H1 (cell line): ENCODE measurements at regions not wholly inside any gene's neighbourhood (a gene's known extent, or its start where the extent isn't known, plus 50 kb on each side); places are given as distances from the start of the nearest gene placed in this dataset.

Experiments
- CTCF ChIA-PET: fragments of 300-600 bp; sonication (Branson Sonifier 250); formaldehyde crosslinking; loops from one replicate; lab custom pipeline; 2021; ENCODE audit not compliant: partially characterized antibody; lab: Charles Lee
- POLR2A ChIA-PET: fragments of 300-600 bp; sonication (Branson Sonifier 250); formaldehyde crosslinking; loops from one replicate; lab custom pipeline; 2021; ENCODE audit warnings: inconsistent platforms; ENCODE audit not compliant: partially characterized antibody; lab: Charles Lee
- DNase-seq, 2 experiments: peaks; one replicate each; pipeline versions ENCODE4 v3.0.0 to v3.0.0-alpha.2; 2010 to 2022; ENCODE audit warnings: low spot score in 2 of 2, low read depth in 1 of 2, mixed read lengths in 1 of 2
- FAIRE-seq: peaks from 2 replicates; lab custom pipeline; 2011; peaks lifted over from hg19 to GRCh38; lab: Jason Lieb, UNC
- H2AFZ ChIP-seq: 2 replicates; pipeline ENCODE4 v1.8.1; 2012; ENCODE audit warnings: low read length, inconsistent platforms
- H2AK5ac ChIP-seq: 2 replicates; pipeline ENCODE4 v1.6.1; 2013; ENCODE audit warnings: low read depth, low read length
- H2BK120ac ChIP-seq: replicated peaks from 2 replicates; pipeline ENCODE3; 2013; ENCODE audit warnings: low read depth, low read length, inconsistent platforms
- H2BK12ac ChIP-seq: 2 replicates; pipeline ENCODE4 v1.6.1; 2013; ENCODE audit warnings: low read depth, low read length
- H2BK15ac ChIP-seq: 2 replicates; pipeline ENCODE4 v1.6.1; 2013; ENCODE audit warnings: low read length
- H2BK20ac ChIP-seq: 2 replicates; pipeline ENCODE4 v1.6.1; 2013; ENCODE audit warnings: low read length
- H2BK5ac ChIP-seq: 2 replicates; pipeline ENCODE4 v1.6.1; 2013; ENCODE audit warnings: low read depth, low read length
- H3K14ac ChIP-seq: 2 replicates; pipeline ENCODE4 v1.6.1; 2013; ENCODE audit warnings: inconsistent platforms; ENCODE audit not compliant: insufficient read length
- H3K18ac ChIP-seq: 2 replicates; pipeline ENCODE4 v1.6.1; 2013; ENCODE audit warnings: low read length; ENCODE audit errors: extremely low read depth
- H3K23ac ChIP-seq: 2 replicates; pipeline ENCODE4 v1.6.1; 2013; ENCODE audit warnings: inconsistent platforms; ENCODE audit not compliant: insufficient read length
- H3K23me2 ChIP-seq: 2 replicates; pipeline ENCODE4 v1.6.1; 2013; ENCODE audit warnings: low read depth, low read length
- H3K27ac ChIP-seq: 2 replicates; pipeline ENCODE4 v1.6.1; 2011; ENCODE audit warnings: low read depth, low read length, inconsistent platforms
- H3K27me3 ChIP-seq, 4 experiments: replicated peaks in 1 of 4; 1 replicate in 1 of 4; 2 replicates in 3 of 4; pipeline versions ENCODE4 v1.6.1 to v1.8.1; 2011 to 2013; ENCODE audit warnings: low read length in 3 of 4, mild to moderate bottlenecking in 3 of 4, inconsistent platforms in 2 of 4, mixed read lengths in 2 of 4, moderate library complexity in 1 of 4; ENCODE audit not compliant: control insufficient read depth in 3 of 4, insufficient read depth in 3 of 4; ENCODE audit errors: extremely low read depth in 1 of 4
- H3K36me3 ChIP-seq, 4 experiments: 2 replicates each; pipeline versions ENCODE4 v1.6.1 to v1.8.1; 2011 to 2013; ENCODE audit warnings: mild to moderate bottlenecking in 4 of 4, low read length in 3 of 4, moderate library complexity in 2 of 4, control low read depth in 1 of 4, inconsistent platforms in 1 of 4; ENCODE audit not compliant: insufficient read depth in 4 of 4, control insufficient read depth in 2 of 4
- H3K4ac ChIP-seq: replicated peaks from 2 replicates; pipeline ENCODE3; 2013; ENCODE audit warnings: low read length, low read depth, mixed read lengths, inconsistent platforms; ENCODE audit not compliant: insufficient read length
- H3K4me1 ChIP-seq, 4 experiments: replicated peaks in 1 of 4; 1 replicate in 1 of 4; 2 replicates in 3 of 4; pipeline versions ENCODE4 v1.6.1 to v1.8.1; 2011 to 2013; ENCODE audit warnings: low read length in 3 of 4, inconsistent platforms in 2 of 4, mixed read lengths in 1 of 4; ENCODE audit not compliant: insufficient read depth in 4 of 4, control insufficient read depth in 3 of 4
- H3K4me2 ChIP-seq, 2 experiments: 2 replicates each; pipeline versions ENCODE4 v1.6.1 to v1.8.1; 2011 to 2013; ENCODE audit warnings: low read depth in 2 of 2, low read length in 2 of 2, control low read depth in 1 of 2, inconsistent platforms in 1 of 2, mild to moderate bottlenecking in 1 of 2; ENCODE audit not compliant: insufficient read depth in 1 of 2
- H3K4me3 ChIP-seq, 4 experiments: fragments of 200-600, 300-600 bp in 1 of 4; sonication (generic), shearing (Covaris generic), sonication (Bioruptor Twin) in 1 of 4; 2 replicates each; pipeline versions ENCODE4 v1.5.1 to v1.8.1; 2011 to 2016; ENCODE audit warnings: low read length in 4 of 4, low read depth in 3 of 4, control low read depth in 2 of 4, inconsistent platforms in 2 of 4, mild to moderate bottlenecking in 2 of 4, mixed read lengths in 1 of 4, moderate library complexity in 1 of 4; ENCODE audit not compliant: insufficient read depth in 2 of 4; ENCODE audit errors: extremely low read depth in 1 of 4
- H3K56ac ChIP-seq: replicated peaks from 2 replicates; pipeline ENCODE3; 2013; ENCODE audit warnings: low read depth, mild to moderate bottlenecking, mixed read lengths, low read length, inconsistent platforms; ENCODE audit not compliant: insufficient read length
- H3K79me1 ChIP-seq: 2 replicates; pipeline ENCODE4 v1.6.1; 2013; ENCODE audit warnings: low read depth, low read length, control low read depth
- H3K79me2 ChIP-seq, 2 experiments: 2 replicates each; pipeline versions ENCODE4 v1.6.1 to v1.8.1; 2012 to 2013; ENCODE audit warnings: low read length in 2 of 2, mild to moderate bottlenecking in 2 of 2, inconsistent platforms in 1 of 2; ENCODE audit not compliant: insufficient read depth in 2 of 2, control insufficient read depth in 1 of 2
- H3K9ac ChIP-seq, 4 experiments: replicated peaks in 1 of 4; 1 replicate in 1 of 4; 2 replicates in 3 of 4; pipeline versions ENCODE4 v1.6.1 to v1.8.1; 2011 to 2013; ENCODE audit warnings: low read depth in 3 of 4, low read length in 3 of 4, control low read depth in 2 of 4, mild to moderate bottlenecking in 2 of 4, moderate library complexity in 2 of 4, inconsistent platforms in 1 of 4; ENCODE audit errors: extremely low read depth in 1 of 4
- H3K9me3 ChIP-seq, 2 experiments: 2 replicates each; pipeline versions ENCODE4 v1.6.1 to v1.8.1; 2012 to 2013; ENCODE audit warnings: mild to moderate bottlenecking in 2 of 2, moderate library complexity in 2 of 2, control low read depth in 1 of 2, inconsistent platforms in 1 of 2, low read depth in 1 of 2, low read length in 1 of 2, mixed read lengths in 1 of 2; ENCODE audit not compliant: insufficient read depth in 2 of 2
- H4K20me1 ChIP-seq, 2 experiments: replicated peaks in 1 of 2; 2 replicates each; pipeline versions ENCODE3 to v1.8.1; 2011 to 2013; ENCODE audit warnings: inconsistent platforms in 2 of 2, low read length in 2 of 2, mild to moderate bottlenecking in 1 of 2; ENCODE audit not compliant: insufficient read depth in 2 of 2, control insufficient read depth in 1 of 2
- H4K5ac ChIP-seq: 2 replicates; pipeline ENCODE4 v1.6.1; 2013; ENCODE audit warnings: low read length, low read depth, mixed read lengths, inconsistent platforms; ENCODE audit not compliant: insufficient read length
- H4K8ac ChIP-seq: 2 replicates; pipeline ENCODE4 v1.8.0; 2013; ENCODE audit warnings: mild to moderate bottlenecking, moderate library complexity, low read length, inconsistent platforms; ENCODE audit not compliant: insufficient read depth; ENCODE audit errors: extremely low read depth
- H4K91ac ChIP-seq: replicated peaks from 2 replicates; pipeline ENCODE3; 2013; ENCODE audit warnings: low read length, mixed read lengths, inconsistent platforms; ENCODE audit not compliant: insufficient read length
- ASH2L ChIP-seq: fragments of 200-600, 300-600 bp; sonication (generic); IDR thresholded peaks from one replicate; pipeline ENCODE4 v1.7.1; 2017; ENCODE audit warnings: low read length
- BCL11A ChIP-seq, 2 experiments: IDR thresholded peaks; one replicate each; pipeline ENCODE4 v1.6.1; 2011; ENCODE audit warnings: low read depth in 2 of 2, low read length in 2 of 2, mild to moderate bottlenecking in 2 of 2
- CHD1 ChIP-seq: IDR thresholded peaks from 2 replicates; pipeline ENCODE4 v1.6.1; 2012; ENCODE audit warnings: low read depth, low read length, improper control_type of control experiment
- EGR1 ChIP-seq: IDR thresholded peaks from 2 replicates; pipeline ENCODE4 v1.6.1; 2011; ENCODE audit warnings: low read depth, low read length, borderline replicate concordance
- KDM1A ChIP-seq: fragments of 200-600, 300-600 bp; sonication (generic); IDR thresholded peaks from 2 replicates; pipeline ENCODE4 v1.7.1; 2016; ENCODE audit warnings: mild to moderate bottlenecking, low read length, borderline replicate concordance
- KDM5A ChIP-seq: fragments of 200-600 bp; IDR thresholded peaks from 2 replicates; pipeline ENCODE4 v1.7.1; 2012; ENCODE audit warnings: mild to moderate bottlenecking, low read length, inconsistent platforms, mixed read lengths
- RBBP5 ChIP-seq: IDR thresholded peaks from 2 replicates; pipeline ENCODE4 v1.7.1; 2012; ENCODE audit warnings: low read depth, mild to moderate bottlenecking, inconsistent platforms, low read length, moderate library complexity, borderline replicate concordance
- RNF2 ChIP-seq: fragments of 200-900, 300-1000 bp; sonication (generic); IDR thresholded peaks from 2 replicates; pipeline ENCODE4 v1.7.1; 2016; ENCODE audit warnings: borderline replicate concordance, low read depth, mild to moderate bottlenecking, antibody characterized with exemption, low read length; ENCODE audit not compliant: poor library complexity, severe bottlenecking; ENCODE audit errors: missing control alignments
- SIRT6 ChIP-seq: IDR thresholded peaks from one replicate; pipeline ENCODE4 v1.7.1; 2012; ENCODE audit warnings: low read length, inconsistent platforms
- SP4 ChIP-seq: IDR thresholded peaks from 2 replicates; pipeline ENCODE4 v1.6.1; 2012; ENCODE audit warnings: low read length, inconsistent platforms
- TCF12 ChIP-seq: IDR thresholded peaks from 2 replicates; pipeline ENCODE4 v1.6.1; 2011; ENCODE audit warnings: low read depth, mild to moderate bottlenecking, low read length
- ZNF274 ChIP-seq: IDR thresholded peaks from 2 replicates; pipeline ENCODE4 v1.7.0; 2012; ENCODE audit warnings: low read length, borderline replicate concordance; ENCODE audit errors: extremely low read depth
- WGBS, 2 experiments: shearing (Covaris generic) in 1 of 2; methylation state at CpG; one replicate each; pipeline versions ENCODE4 v1.1.6 to v1.1.7; 2013 to 2015; ENCODE audit warnings: low lambda C conversion rate in 2 of 2, mixed read lengths in 2 of 2, inconsistent platforms in 1 of 2, low coverage in 1 of 2, missing lambda C conversion rate in 1 of 2; ENCODE audit not compliant: insufficient replicate concordance in 2 of 2, insufficient coverage in 1 of 2, insufficient read length in 1 of 2; ENCODE audit errors: extremely low coverage in 1 of 2, missing lambda C conversion rate in 1 of 2; 5-methylcytosine and 5-hydroxymethylcytosine counted together
- TF ChIP-seq, protein P1 (sequence below): IDR thresholded peaks from 2 replicates; pipeline ENCODE4 v1.6.1; 2012; ENCODE audit warnings: inconsistent platforms

DNA sequence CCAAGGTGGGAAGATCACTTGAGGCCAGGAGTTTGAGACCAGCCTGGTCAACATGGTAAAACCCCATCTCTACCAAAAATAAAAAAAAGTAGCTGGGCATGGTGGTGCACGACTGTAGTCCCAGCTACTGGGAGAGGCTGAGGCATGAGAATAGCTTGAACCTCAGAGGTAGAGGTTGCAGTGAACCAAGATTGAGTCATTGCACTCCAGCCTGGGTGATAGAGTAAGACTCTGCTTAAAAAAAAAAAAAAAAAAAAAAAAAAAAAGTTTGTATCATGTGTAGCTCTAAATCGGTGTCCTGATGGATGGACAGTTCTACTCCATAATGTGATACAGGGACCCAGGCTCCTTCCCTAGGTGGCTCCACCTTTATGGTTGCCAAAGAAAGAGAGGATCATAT is 497.1 kb upstream of the RBFOX1 start:
- no peaks in the 10 kb centered on the region for H3K9me3 ChIP-seq
- H2BK15ac ChIP-seq: no peak overlapping the region
- H4K91ac ChIP-seq: no peak overlapping the region
- H3K79me1 ChIP-seq: no peaks in the 10 kb centered on the region
- no peaks in the 10 kb centered on the region for H3K4me1 ChIP-seq
- H3K27me3 ChIP-seq: no peaks in the 10 kb centered on the region
- WGBS, 2 experiments: 94% methylated on average over 2 of the region's 2 CpGs; no CpG with 5 or more reads in 1 of the 2 experiments
- H3K79me2 ChIP-seq: no peaks in the 10 kb centered on the region
- H3K18ac ChIP-seq: no peak overlapping the region
- H3K4me3 ChIP-seq: no peak overlapping the region
- H3K23me2 ChIP-seq: no peaks in the 10 kb centered on the region
- H3K36me3 ChIP-seq: no peaks in the 10 kb centered on the region
- no peak overlapping the region for H3K27ac ChIP-seq
- no peak overlapping the region for H2AFZ ChIP-seq
- no peak overlapping the region for H2BK12ac ChIP-seq
- no peak overlapping the region for H3K23ac ChIP-seq
- H3K9ac ChIP-seq: no peak overlapping the region
- H2BK120ac ChIP-seq: no peak overlapping the region
- FAIRE-seq (no peak), DNase-seq (no peak)
- H2BK20ac ChIP-seq: no peak overlapping the region
- H4K5ac ChIP-seq: no peak overlapping the region
- no peak overlapping the region for H3K14ac ChIP-seq
- CTCF ChIA-PET: interaction anchor here (0.9 to 1.5 kb wide), 4 partner anchors 22 to 436 kb away, joined by 3 read pairs; no protein-coding TSS in a partner anchor
- H4K8ac ChIP-seq: no peak overlapping the region
- no peak overlapping the region for H3K56ac ChIP-seq
- no peaks in the 10 kb centered on the region for H4K20me1 ChIP-seq
- no peak overlapping the region for H2AK5ac ChIP-seq
- no peak overlapping the region for H3K4me2 ChIP-seq
- no peak overlapping the region for H3K4ac ChIP-seq
- POLR2A ChIA-PET: interaction anchor here (1.2 kb wide), 1 partner anchor 19 kb away, joined by 3 read pairs; no protein-coding TSS in a partner anchor
- H2BK5ac ChIP-seq: no peak overlapping the region
- TF ChIP-seq TCF12 (no peak), BCL11A (IDR thresholded peaks at IDR 0.05; ENCODE audit: low read depth in 2 of 2, low read length in 2 of 2) (no peak), SIRT6 (no peak), CHD1 (no peak), RBBP5 (no peak), KDM1A (no peak), KDM5A (no peak), EGR1 (no peak), RNF2 (no peak), SP4 (no peak), ASH2L (no peak), ZNF274 (no peak)
- TF ChIP-seq, protein P1, sequence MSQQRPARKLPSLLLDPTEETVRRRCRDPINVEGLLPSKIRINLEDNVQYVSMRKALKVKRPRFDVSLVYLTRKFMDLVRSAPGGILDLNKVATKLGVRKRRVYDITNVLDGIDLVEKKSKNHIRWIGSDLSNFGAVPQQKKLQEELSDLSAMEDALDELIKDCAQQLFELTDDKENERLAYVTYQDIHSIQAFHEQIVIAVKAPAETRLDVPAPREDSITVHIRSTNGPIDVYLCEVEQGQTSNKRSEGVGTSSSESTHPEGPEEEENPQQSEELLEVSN: no peak
